Putamen (tissue), 1 donor: ENCODE measurements at regions not wholly inside any gene's neighbourhood (a gene's known extent, or its start where the extent isn't known, plus 50 kb on each side); places are given as distances from the start of the nearest gene placed in this dataset.

ENCODE experiments used
- DNase-seq: peaks from one replicate; pipeline ENCODE4 v3.0.0-alpha.2; 2016; ENCODE audit warnings: low spot score

GRCh38 chrY:8562456-8563090 is 774.7 kb upstream of the TSPY4 start:
- peak; percentile 69 for DNase-seq

GRCh38 chrY:8564421-8564820 is 772.8 kb upstream of the TSPY4 start:
- DNase-seq: no peak

- no peak for DNase-seq
Observed at GRCh38 chrY:8566198-8566597, 771.1 kb upstream of the TSPY4 start.

DNA sequence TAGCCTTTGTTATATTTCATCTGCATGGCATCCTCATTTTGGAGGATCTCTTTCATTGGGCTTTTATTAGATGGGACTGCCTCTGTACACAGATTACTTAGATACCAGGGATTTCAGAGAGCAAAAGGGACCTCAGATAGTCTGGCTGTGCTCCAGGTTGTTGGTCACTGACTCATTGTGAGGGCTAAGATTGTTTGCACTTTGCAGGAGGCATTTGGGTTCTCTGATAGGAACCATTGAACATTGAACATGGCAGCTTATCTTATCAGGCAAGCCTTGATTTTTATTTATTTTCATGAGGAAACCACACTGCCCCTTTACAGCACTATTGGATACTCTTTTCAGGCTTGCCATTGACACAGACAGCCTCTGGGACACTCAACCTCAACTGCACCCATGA is 766.9 kb upstream of the TSPY4 start:
- no peak for DNase-seq

DNA sequence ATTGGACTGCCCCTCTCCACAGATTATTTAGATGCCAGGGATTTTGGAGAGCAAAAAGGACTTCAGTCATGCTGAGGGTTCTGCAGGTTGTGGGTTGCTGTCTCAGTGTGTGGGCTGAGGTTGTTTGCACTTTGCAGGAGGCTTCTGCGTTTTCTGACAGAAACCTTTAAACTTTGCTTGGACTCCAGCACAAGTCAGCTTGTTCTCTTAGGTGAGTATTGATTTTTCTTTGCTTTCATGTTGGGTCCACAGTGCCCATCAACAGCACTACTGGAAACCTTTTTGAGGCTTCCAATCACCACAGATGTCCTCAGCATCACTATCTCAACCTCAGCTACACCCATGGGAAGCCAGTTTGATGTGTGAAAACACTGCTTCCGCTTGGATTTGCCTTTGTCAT is 764.3 kb upstream of the TSPY4 start:
- no peak for DNase-seq

GRCh38 chrY:8582277-8582850 is 754.9 kb upstream of the TSPY4 start:
- DNase-seq: peak; percentile 88

- peak; percentile 77 for DNase-seq
Observed at GRCh38 chrY:8583191-8583590, 754.1 kb upstream of the TSPY4 start.

- DNase-seq: no peak
Observed at GRCh38 chrY:8590641-8591040, 746.6 kb upstream of the TSPY4 start.

DNA sequence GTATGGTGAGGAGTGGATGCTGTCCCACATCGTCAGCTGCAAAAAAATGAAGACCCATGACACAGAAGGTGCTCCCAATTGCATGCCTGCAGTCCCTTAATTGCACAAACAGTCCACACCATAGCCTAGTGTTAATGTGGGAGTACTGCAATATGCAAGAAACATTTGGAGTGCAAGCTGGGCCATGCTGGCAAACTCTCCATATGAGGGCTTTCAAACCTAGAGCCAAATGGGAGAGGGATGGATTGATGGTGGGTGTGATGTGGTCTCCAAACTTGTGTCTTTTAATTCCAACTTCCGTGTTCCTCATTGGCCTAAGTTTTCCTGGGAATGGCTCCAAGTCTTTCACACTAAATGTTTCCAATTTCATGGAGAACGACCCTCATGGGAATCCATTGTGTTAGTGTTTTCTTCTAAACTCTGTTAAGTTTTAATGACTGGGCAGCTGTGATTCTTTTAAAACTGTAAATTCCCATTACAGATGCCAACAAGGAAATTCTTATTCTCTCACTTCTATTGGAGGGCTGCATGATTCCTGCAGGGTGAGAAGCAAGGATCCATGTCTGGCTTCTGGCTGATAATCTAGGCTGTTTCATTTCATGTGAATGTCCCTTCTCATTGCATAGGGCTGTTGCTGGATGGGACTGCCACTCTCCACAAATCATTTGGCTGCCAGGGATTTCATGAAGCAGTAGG is 745.3 kb upstream of the TSPY4 start:
- DNase-seq: no peak

- DNase-seq: no peak
Observed at GRCh38 chrY:8594657-8595056, 742.6 kb upstream of the TSPY4 start.

DNA sequence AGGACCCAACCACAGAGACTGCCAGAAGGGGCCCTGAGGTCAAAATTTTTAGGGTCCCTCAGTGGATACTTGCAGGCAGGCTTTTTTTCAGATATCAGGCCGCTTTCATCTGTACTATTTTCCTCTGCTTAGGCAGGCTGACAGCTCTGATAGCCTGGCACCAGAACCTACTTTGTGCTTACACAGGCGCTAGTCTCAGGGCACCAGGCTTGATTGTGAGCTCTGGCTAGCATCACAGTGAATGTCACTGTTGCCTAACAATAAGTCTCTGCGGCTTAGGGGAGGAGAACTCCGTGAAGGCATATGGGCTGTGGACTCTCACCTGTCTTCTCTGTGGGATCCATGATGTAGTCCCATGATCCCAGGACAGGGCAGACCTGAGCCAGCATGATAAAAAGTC is 738.1 kb upstream of the TSPY4 start:
- no peak for DNase-seq

- no peak for DNase-seq
Observed at GRCh38 chrY:8610620-8611019, 726.6 kb upstream of the TSPY4 start.

GRCh38 chrY:8611815-8612214 is 725.4 kb upstream of the TSPY4 start:
- no peak for DNase-seq

DNA sequence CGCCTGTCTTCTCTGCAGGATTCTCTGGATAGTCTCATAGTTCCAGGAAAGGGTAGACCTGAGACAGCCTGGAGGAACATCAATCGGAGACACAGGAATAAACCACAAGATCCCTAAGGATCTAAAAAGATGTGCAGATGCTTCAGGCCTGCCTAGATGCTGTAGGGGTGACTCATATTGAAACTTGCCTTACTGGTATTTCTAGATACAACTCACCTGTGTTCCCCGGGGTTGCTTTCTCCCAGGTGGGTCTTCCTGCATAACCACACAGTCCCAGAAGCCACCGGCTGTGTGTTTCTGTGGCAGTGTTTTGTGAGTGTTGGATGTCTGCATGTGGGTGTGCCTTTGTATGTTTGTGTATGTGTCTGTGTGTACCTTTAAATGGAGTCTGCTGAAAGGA is 719.0 kb upstream of the TSPY4 start:
- DNase-seq: no peak

DNA sequence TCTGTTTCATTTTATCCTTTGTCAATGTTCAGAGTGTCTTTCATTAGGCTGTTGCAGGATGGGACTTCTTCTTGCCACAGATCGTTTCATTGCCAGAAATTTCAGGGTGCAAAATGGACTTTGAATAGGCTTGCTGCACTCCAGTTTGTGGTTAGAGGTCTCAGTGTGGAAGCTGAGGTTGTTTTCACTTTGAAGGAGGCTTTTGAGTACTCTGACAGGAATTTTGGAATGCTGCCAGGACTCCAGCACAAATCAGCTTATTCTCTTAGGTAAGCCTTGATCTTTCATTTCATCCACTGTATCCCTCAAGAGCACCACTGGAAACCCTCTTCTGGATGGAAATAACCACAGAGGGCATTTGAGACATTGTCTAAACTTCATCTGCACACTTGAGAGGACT is 715.1 kb upstream of the TSPY4 start:
- no peak for DNase-seq

DNA sequence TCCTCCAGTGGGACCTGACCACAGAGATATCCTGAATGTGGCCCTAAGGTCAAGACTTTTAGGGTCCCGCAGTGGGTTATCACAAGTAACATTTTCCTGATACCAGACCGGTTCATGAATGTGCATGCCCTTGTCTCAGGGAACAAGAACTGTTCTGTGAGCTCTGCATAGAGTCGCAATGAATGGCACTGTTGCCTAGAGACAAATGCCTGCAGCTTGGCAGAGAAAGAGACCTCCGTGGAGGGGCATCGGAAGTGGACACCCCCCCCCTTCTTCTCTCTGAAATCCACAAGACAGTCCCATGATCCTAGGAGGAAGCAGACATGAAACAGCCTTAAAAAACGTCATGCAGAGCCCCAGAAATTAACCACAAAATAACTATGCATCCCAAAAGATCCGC is 714.4 kb upstream of the TSPY4 start:
- DNase-seq: peak; percentile 38

- no peak for DNase-seq
Observed at GRCh38 chrY:8629636-8630035, 707.6 kb upstream of the TSPY4 start.

- DNase-seq: no peak
Observed at GRCh38 chrY:8638111-8638510, 699.2 kb upstream of the TSPY4 start.

DNA sequence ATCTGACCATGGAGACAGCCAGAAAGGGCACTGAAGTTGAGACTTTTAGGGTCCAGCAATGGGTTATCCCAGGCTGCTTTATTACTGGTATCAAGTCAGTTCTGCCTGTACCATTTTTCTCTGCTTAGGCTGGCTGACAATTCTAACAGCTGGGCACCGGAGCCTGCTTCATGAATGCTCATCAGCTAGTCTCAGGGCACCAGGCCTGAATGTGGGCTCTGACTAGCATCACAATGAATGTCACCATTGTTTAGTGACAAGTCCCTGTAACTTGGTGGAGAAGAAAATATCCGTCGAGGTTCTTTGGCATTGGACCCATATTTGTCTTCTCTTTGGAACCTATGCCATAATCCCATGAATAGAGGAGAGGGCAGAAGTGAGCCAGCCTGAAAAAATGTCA is 692.3 kb upstream of the TSPY4 start:
- peak; percentile 77 for DNase-seq

DNA sequence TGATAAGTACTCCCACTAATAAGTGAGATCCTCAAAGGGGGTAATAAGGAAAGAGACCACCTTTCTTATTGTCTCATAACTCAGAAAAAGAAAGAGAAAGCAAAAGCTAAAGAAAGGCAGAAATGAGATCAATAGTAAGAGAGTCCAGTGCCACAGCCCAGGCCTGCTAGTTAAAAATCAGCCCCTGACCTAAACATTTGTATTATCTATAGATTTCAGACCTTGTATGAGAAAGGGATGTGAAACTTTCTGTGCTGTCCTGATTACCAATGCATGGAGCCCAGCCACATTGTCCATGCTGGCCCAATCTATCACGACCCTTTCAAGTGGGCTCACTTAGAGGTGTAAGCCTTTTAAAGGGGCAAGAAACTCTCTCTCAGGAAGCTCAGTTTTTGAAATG is 684.8 kb upstream of the TSPY4 start:
- no peak for DNase-seq

DNA sequence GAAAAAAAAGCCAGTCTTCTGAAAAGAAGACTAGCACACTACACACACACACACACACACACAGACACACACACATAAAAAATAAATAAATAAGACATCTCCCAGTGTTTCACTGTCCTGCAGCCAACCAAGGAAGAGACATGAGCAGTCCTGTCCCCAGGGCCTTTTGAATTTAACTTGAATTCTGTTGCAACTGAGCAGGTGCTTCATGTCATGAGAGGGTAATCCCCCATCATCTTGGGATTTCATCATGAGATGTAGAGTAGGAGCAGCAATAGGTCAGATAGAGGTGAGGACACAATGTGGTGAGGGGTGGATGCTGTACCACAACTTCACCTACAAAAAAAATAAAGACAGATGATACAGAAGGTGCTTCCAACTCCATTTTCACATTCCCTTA is 682.2 kb upstream of the TSPY4 start:
- DNase-seq: no peak

DNA sequence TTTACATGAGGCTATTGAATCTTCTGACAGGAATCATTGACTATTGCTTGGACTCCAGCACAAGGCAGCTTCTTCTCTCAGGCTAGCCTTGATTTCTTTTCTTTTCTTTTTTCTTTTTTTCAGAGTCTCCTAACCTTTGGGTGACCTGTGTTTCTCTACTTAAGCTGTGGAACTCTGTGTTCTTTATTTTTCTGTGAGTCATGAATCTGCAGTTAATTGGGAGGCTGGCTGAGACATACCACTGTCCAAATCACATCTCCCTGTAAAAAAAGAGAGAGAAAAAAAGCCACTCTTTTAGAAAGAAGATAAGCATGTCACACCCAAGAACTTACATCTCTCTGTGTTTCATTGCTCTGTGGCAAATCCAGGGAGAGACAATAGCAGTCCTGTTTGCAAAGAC is 681.2 kb upstream of the TSPY4 start:
- DNase-seq: no peak

- no peak for DNase-seq
Observed at GRCh38 chrY:8656515-8656914, 680.7 kb upstream of the TSPY4 start.

GRCh38 chrY:8659721-8660120 is 677.5 kb upstream of the TSPY4 start:
- no peak for DNase-seq
